ENCODE measurements at regions not wholly inside any gene's neighbourhood (a gene's known extent, or its start where the extent isn't known, plus 50 kb on each side); places are given as distances from the start of the nearest gene placed in this dataset.
"Not testable (repeated sequence)": the region's sequence is repeated elsewhere in the genome, so short reads cannot be mapped to it uniquely, and the experiment has no call there.

- TF ChIP-seq CTCF, POLR2A (IDR thresholded peaks at IDR 0.05): not testable (repeated sequence)
Observed at GRCh38 chr12:62073236-62073635, 187.0 kb upstream of the USP15 start.

Data from adrenal gland (tissue), 5 donors.